ENCODE measurements at regions not wholly inside any gene's neighbourhood (a gene's known extent, or its start where the extent isn't known, plus 50 kb on each side); places are given as distances from the start of the nearest gene placed in this dataset.

DNA sequence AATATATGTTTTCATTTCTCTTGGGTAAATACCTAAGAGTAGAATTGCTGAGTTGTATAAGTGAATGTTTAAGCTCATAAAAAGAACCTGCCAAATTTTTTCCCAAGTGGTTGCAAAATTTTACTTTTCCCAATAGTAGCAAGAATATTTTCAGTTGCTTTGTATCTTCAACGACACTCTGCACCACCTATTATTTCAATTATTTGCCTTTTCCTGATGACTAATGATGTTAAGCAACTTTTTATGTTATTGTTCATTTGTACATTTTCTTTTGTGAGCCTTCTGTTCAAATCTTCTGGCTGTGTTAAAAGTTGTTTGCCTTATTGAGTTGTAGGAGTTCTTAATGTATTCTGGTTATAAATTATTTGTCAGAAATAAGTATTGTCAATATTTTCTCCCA is 299.1 kb upstream of the NRIP1 start:
- Mint-ChIP-seq H3K27me3 (ENCODE audit: unreplicated experiment) (no peaks in the 10 kb centered on the region), H3K27ac (ENCODE audit: unreplicated experiment) (no peak overlapping the region), H3K4me1 (ENCODE audit: unreplicated experiment) (peaks cover 4% of the 10 kb centered on the region), H3K4me3 (ENCODE audit: unreplicated experiment) (no peak overlapping the region), H3K9me3 (ENCODE audit: unreplicated experiment) (no peaks in the 10 kb centered on the region), H3K36me3 (ENCODE audit: unreplicated experiment) (no peaks in the 10 kb centered on the region)
- TF ChIP-seq, protein P1, sequence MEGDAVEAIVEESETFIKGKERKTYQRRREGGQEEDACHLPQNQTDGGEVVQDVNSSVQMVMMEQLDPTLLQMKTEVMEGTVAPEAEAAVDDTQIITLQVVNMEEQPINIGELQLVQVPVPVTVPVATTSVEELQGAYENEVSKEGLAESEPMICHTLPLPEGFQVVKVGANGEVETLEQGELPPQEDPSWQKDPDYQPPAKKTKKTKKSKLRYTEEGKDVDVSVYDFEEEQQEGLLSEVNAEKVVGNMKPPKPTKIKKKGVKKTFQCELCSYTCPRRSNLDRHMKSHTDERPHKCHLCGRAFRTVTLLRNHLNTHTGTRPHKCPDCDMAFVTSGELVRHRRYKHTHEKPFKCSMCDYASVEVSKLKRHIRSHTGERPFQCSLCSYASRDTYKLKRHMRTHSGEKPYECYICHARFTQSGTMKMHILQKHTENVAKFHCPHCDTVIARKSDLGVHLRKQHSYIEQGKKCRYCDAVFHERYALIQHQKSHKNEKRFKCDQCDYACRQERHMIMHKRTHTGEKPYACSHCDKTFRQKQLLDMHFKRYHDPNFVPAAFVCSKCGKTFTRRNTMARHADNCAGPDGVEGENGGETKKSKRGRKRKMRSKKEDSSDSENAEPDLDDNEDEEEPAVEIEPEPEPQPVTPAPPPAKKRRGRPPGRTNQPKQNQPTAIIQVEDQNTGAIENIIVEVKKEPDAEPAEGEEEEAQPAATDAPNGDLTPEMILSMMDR (IDR thresholded peaks at IDR 0.05), result no peak
- no peak for DNase-seq (ENCODE audit: extremely low spot score, unreplicated experiment)

DNA sequence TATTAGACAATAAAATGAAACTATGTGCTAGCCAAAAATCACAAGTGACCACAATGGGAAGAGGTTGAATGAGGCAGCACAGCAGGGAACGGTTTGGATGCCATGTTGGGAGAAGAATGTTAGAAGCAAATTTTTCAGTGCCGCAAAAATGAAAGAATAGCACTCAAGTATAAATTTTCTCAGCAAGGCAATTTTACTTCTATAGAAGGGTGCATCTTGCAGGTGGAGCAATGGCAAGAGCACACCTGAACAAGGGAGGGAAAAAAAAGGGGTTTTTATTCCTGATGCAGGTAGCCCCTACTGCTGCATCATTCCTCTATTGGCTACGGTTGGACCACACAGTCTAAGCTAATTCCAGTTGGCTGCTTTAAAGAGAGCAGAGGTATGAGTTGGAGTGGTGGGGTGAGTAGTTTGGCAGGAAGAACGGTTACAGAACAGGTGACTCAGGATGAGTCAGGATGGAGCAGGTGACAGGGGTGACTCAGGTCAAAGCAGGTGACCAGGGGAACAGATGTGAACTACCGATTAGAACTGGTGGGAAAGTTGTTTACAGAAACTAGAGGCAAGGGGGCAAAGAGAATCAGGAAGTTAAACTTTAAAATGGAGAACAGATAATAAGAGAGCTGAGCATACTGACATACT is 301.1 kb upstream of the NRIP1 start:
- Mint-ChIP-seq H3K9me3 (ENCODE audit: unreplicated experiment) (no peaks in the 10 kb centered on the region), H3K27ac (ENCODE audit: unreplicated experiment) (no peak overlapping the region), H3K36me3 (ENCODE audit: unreplicated experiment) (no peaks in the 10 kb centered on the region)

DNA sequence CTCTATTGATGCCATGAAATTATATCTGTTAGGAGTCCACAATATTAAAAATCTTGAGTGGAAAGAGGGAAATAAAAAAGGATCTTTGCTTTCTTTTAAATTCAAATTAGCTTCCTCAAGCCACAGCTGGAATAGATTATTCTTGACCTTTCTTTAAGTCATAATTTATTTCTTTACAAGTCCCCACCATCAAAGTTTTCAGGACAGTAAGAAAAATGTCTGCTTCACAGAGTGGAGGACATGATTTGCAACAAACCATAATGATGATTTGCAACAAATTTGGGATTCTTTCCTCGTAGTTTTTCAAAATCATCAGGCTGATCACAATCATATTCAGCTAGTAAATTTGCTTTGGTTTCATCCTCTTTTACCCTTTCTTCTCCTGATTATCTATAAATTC is 301.8 kb upstream of the NRIP1 start:
- H3K4me3 Mint-ChIP-seq (ENCODE audit: unreplicated experiment), result no peak overlapping the region
- H3K27me3 Mint-ChIP-seq (ENCODE audit: unreplicated experiment), result no peaks in the 10 kb centered on the region
- TF ChIP-seq, protein P1 (IDR thresholded peaks at IDR 0.05), result no peak
- H3K9me3 Mint-ChIP-seq (ENCODE audit: unreplicated experiment), result no peaks in the 10 kb centered on the region
- no peak for DNase-seq (ENCODE audit: extremely low spot score, unreplicated experiment)
- no peak overlapping the region for H3K27ac Mint-ChIP-seq (ENCODE audit: unreplicated experiment)
- no peaks in the 10 kb centered on the region for H3K4me1 Mint-ChIP-seq (ENCODE audit: unreplicated experiment)
- H3K36me3 Mint-ChIP-seq (ENCODE audit: unreplicated experiment), result no peaks in the 10 kb centered on the region

More for the DNA sequence above, 301.1 kb upstream of the NRIP1 start:
- H3K4me3 Mint-ChIP-seq (ENCODE audit: unreplicated experiment), result no peak overlapping the region
- no peaks in the 10 kb centered on the region for H3K4me1 Mint-ChIP-seq (ENCODE audit: unreplicated experiment)
- no peaks in the 10 kb centered on the region for H3K27me3 Mint-ChIP-seq (ENCODE audit: unreplicated experiment)
- TF ChIP-seq, protein P1 (IDR thresholded peaks at IDR 0.05), result no peak
- DNase-seq (ENCODE audit: extremely low spot score, unreplicated experiment), result no peak

DNA sequence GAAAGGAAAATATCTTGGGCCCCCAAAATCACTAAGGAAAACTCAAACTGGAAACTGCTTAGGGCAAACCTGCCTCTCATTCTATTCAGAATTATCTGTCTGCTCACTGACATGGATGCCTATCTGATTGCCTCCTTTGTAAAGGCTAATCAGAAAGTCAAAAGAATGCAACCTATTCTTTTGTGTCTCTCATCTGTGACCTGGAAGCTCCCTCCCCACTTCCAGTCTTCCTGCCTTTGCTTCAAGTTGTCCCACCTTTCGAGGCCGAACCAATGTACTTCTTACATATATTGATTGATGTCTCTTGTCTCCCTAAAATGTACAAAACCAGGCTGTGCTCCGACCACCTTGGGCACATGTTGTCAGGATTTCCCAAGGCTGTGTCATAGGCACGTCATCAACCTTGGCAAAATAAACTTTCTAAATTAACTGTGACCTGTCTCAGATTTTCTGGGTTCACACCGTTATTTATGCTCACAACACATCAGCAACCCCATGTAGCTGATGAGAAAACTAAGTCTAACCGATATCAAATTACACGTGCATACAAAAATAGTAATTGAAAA is 302.3 kb upstream of the NRIP1 start:
- Mint-ChIP-seq H3K27me3 (ENCODE audit: unreplicated experiment) (peaks cover 2% of the 10 kb centered on the region), H3K36me3 (ENCODE audit: unreplicated experiment) (no peaks in the 10 kb centered on the region), H3K9me3 (ENCODE audit: unreplicated experiment) (no peaks in the 10 kb centered on the region), H3K4me1 (ENCODE audit: unreplicated experiment) (no peaks in the 10 kb centered on the region), H3K4me3 (ENCODE audit: unreplicated experiment) (no peak overlapping the region), H3K27ac (ENCODE audit: unreplicated experiment) (no peak overlapping the region)
- TF ChIP-seq, protein P1 (IDR thresholded peaks at IDR 0.05), result no peak
- no peak for DNase-seq (ENCODE audit: extremely low spot score, unreplicated experiment)

DNA sequence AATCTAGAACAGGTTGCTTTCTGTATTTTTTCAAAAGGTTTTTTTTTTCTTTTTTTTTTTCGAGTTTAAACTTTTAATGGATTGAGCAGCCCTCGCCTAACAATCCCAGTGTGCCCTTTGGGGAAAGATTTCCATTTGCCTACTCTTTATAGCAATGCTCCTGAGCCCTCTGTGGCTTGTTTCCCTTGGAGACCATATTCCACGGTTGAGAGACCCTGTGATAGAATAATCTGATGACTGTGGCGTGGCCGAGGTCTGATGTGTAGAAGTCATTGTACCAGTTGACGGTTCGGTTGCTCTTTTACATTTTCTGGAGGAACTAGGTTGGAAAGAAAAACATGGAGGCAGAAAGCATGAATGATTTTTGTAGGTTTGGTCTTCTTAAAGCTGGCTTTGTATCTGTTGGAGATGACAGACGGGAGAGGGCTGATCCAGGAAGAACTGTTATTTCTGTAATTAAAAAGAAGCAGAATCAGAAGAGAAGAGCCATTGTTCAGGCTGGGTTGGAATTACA is 305.7 kb upstream of the NRIP1 start:
- Mint-ChIP-seq H3K36me3 (ENCODE audit: unreplicated experiment) (no peaks in the 10 kb centered on the region), H3K4me3 (ENCODE audit: unreplicated experiment) (no peak overlapping the region), H3K4me1 (ENCODE audit: unreplicated experiment) (no peaks in the 10 kb centered on the region), H3K27ac (ENCODE audit: unreplicated experiment) (no peak overlapping the region), H3K9me3 (ENCODE audit: unreplicated experiment) (no peaks in the 10 kb centered on the region), H3K27me3 (ENCODE audit: unreplicated experiment) (peaks cover 2% of the 10 kb centered on the region)
- DNase-seq (ENCODE audit: extremely low spot score, unreplicated experiment), result no peak
- TF ChIP-seq, protein P1 (IDR thresholded peaks at IDR 0.05), result no peak
